WI38 (cell line): ENCODE measurements at regions not wholly inside any gene's neighbourhood (a gene's known extent, or its start where the extent isn't known, plus 50 kb on each side); places are given as distances from the start of the nearest gene placed in this dataset.

Source experiments
- H3K4me3 ChIP-seq: 2 replicates; pipeline ENCODE4 v1.5.1; 2011; ENCODE audit warnings: low read depth, mild to moderate bottlenecking, control low read depth, low read length
- CTCF ChIP-seq: IDR thresholded peaks from 2 replicates; pipeline ENCODE4 v1.5.1; 2012; ENCODE audit warnings: low read depth, mild to moderate bottlenecking, control low read depth, low read length

- no peak for TF ChIP-seq CTCF
- H3K4me3 ChIP-seq: no peak overlapping the region
Measured at GRCh38 chr1:81703756-81704463, 96.8 kb upstream of the ADGRL2 start.

- no peak overlapping the region for H3K4me3 ChIP-seq
- no peak for TF ChIP-seq CTCF
Measured at GRCh38 chr1:81703391-81703755, 97.4 kb upstream of the ADGRL2 start.

- no peak for TF ChIP-seq CTCF
- H3K4me3 ChIP-seq: no peak overlapping the region
Measured at GRCh38 chr1:81702903-81703302, 97.8 kb upstream of the ADGRL2 start.

- no peak overlapping the region for H3K4me3 ChIP-seq
- no peak for TF ChIP-seq CTCF
Measured at GRCh38 chr1:81702079-81702715, 98.5 kb upstream of the ADGRL2 start.

GRCh38 chr1:81700728-81701470 lies 99.8 kb upstream of the ADGRL2 start:
- no peak for TF ChIP-seq CTCF

GRCh38 chr1:81699234-81699633 lies 101.5 kb upstream of the ADGRL2 start:
- H3K4me3 ChIP-seq: no peak overlapping the region
- TF ChIP-seq CTCF: no peak

More at GRCh38 chr1:81700728-81701470, 99.8 kb upstream of the ADGRL2 start:
- no peak overlapping the region for H3K4me3 ChIP-seq

GRCh38 chr1:81695741-81696140 lies 105.0 kb upstream of the ADGRL2 start:
- TF ChIP-seq CTCF: no peak
- H3K4me3 ChIP-seq: no peak overlapping the region
